Stimulated activated memory B cell treated with anti-CD40 and anti-IgM and Interleukin-4, amounts not matched to agents 10 μg/mL and 1 μg/mL and 100 μg/mL, for 72 hours (primary cell): ENCODE measurements at regions not wholly inside any gene's neighbourhood (a gene's known extent, or its start where the extent isn't known, plus 50 kb on each side); places are given as distances from the start of the nearest gene placed in this dataset.
"Not testable (repeated sequence)": the region's sequence is repeated elsewhere in the genome, so short reads cannot be mapped to it uniquely, and the experiment has no call there.

ENCODE experiments used
- ATAC-seq: fragments of 150-1000 bp; cut with Tn5 transposase; 2 replicates; pipeline ENCODE4 v1.10.0; 2021
- H3K27ac Mint-ChIP-seq: one replicate; pipeline ENCODE4 v1.8.0; 2022; ENCODE audit warnings: mild to moderate bottlenecking, mixed read lengths
- H3K27me3 Mint-ChIP-seq: one replicate; pipeline ENCODE4 v1.8.0; 2022; ENCODE audit warnings: mixed read lengths
- H3K36me3 Mint-ChIP-seq: one replicate; pipeline ENCODE4 v1.8.0; 2022; ENCODE audit warnings: mixed read lengths
- H3K4me1 Mint-ChIP-seq: one replicate; pipeline ENCODE4 v1.8.0; 2022; ENCODE audit warnings: mixed read lengths
- H3K4me3 Mint-ChIP-seq: one replicate; pipeline ENCODE4 v1.8.0; 2022; ENCODE audit warnings: mild to moderate bottlenecking, moderate library complexity, mixed read lengths
- H3K9me3 Mint-ChIP-seq: one replicate; pipeline ENCODE4 v1.8.0; 2022; ENCODE audit warnings: mixed read lengths

DNA sequence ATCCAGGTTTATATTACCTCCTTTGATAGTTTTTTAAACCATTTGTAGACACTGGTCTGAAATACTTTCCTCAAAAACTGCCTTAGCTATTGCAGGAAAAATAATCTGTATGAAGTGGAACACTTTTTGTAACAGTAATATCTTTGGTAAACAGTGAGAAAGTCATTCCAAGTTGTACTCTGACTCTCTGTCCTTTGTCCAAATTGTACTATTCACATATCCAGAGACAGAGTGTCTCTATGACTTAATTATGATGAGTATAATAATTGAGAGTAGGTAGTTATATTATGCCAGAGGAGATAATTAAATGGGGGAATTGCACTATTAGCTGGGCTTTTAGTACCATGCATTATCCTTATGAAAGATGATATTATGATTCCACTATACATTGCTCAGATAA lies 112.6 kb upstream of the LCORL start:
- Mint-ChIP-seq H3K4me1 (no peaks in the 10 kb centered on the region), H3K27me3 (no peaks in the 10 kb centered on the region), H3K36me3 (no peaks in the 10 kb centered on the region), H3K9me3 (no peaks in the 10 kb centered on the region), H3K4me3 (no peak overlapping the region), H3K27ac (no peak overlapping the region)
- ATAC-seq, result no peak

DNA sequence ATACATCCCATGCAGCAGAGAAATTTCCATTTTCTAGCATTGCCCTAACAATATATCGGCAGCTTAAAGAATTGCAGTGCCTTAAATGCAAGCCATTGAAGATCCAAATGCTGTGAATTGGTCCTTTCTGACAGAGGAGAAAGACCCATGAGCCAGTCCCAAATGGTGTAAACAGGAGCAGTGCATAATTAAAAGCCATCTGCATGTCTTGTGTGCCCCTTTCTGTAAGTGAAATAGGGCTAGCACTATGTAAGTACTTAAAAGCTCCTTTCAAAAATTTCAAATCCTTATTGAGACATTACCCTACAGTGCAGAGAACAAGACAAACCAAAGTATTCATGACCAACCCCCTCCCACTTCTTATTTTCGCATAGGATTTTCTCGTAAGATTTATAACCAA lies 108.7 kb upstream of the LCORL start:
- ATAC-seq, result no peak
- Mint-ChIP-seq H3K27me3 (no peaks in the 10 kb centered on the region), H3K27ac (no peak overlapping the region), H3K36me3 (no peaks in the 10 kb centered on the region), H3K9me3 (no peaks in the 10 kb centered on the region), H3K4me1 (no peaks in the 10 kb centered on the region), H3K4me3 (no peak overlapping the region)

DNA sequence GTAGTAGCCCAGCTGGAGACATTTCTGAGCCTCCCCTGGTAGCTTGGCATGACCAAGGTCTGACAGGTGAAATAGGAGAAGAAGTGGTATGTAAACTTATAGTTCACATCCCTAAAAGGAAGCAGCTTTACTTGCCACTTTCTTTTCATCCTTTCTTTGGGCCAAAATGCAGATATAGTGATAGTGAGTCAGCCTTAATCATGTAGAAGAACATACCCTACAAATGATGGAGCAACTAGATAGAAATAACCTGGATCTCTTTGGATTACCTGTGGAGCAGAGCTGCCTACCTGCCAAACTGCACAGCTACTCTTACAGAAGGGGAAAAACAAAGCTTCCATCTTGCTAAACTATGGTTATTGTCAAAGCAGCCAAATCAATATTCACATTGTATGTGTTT lies 106.7 kb upstream of the LCORL start:
- no peak overlapping the region for H3K27ac Mint-ChIP-seq
- no peak overlapping the region for H3K4me3 Mint-ChIP-seq
- ATAC-seq, result no peak
- H3K9me3 Mint-ChIP-seq, result no peaks in the 10 kb centered on the region
- H3K36me3 Mint-ChIP-seq, result no peaks in the 10 kb centered on the region
- no peaks in the 10 kb centered on the region for H3K4me1 Mint-ChIP-seq
- no peaks in the 10 kb centered on the region for H3K27me3 Mint-ChIP-seq

DNA sequence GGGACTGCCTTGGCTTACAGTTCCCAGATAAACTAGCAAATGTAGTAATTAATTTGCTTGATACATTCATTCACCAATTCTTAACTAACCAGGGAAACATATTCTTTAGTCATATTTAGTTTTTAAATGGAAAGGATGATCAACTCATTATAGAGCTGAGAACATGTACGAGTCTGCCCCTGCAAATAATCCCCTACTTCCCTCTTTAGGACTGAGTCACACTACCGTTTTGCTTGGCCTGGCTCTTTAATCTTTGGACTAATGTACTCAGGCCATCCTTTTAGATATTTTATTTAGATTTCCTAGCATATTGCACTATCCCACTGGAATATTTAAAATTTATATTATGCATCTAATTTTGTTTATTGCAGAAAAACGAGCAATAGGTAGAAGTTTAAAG lies 105.5 kb upstream of the LCORL start:
- H3K4me3 Mint-ChIP-seq, result no peak overlapping the region
- no peaks in the 10 kb centered on the region for H3K36me3 Mint-ChIP-seq
- no peaks in the 10 kb centered on the region for H3K9me3 Mint-ChIP-seq
- no peaks in the 10 kb centered on the region for H3K27me3 Mint-ChIP-seq
- no peak for ATAC-seq
- H3K27ac Mint-ChIP-seq, result no peak overlapping the region
- no peaks in the 10 kb centered on the region for H3K4me1 Mint-ChIP-seq

DNA sequence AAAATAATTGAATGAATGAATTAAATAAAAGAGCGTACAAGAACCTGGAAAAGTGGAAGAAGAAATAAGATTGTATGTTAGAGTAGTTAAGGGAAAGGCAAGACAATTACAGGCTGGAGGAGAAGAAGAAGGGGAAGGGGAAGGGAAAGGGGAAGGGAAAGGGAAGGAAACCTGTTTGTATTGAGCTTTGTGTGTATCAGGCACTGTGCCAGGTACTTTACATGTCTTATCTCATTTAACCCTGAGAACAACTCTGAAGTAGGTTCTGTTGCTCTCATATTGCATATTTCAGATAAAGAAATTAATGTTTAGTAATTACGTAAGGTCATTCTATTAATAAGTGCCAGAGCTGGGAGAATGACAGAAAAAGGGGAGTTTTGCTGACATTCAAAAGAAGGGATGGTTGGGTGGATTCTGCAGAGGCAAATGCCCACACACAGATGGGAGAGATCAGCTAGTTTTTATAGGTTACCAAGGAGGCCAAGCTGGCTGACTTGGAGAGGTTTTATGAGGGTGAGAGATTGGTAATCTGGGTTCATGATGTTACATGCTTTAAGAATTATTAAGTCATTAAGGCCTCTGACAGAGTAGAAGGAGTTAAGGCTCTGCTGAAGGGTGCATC lies 92.3 kb upstream of the LCORL start:
- ATAC-seq, result no peak
- H3K27ac Mint-ChIP-seq, result no peak overlapping the region
- H3K4me3 Mint-ChIP-seq, result no peak overlapping the region
- H3K36me3 Mint-ChIP-seq, result no peaks in the 10 kb centered on the region
- no peaks in the 10 kb centered on the region for H3K4me1 Mint-ChIP-seq
- H3K27me3 Mint-ChIP-seq, result peaks cover 19% of the 10 kb centered on the region
- no peaks in the 10 kb centered on the region for H3K9me3 Mint-ChIP-seq

DNA sequence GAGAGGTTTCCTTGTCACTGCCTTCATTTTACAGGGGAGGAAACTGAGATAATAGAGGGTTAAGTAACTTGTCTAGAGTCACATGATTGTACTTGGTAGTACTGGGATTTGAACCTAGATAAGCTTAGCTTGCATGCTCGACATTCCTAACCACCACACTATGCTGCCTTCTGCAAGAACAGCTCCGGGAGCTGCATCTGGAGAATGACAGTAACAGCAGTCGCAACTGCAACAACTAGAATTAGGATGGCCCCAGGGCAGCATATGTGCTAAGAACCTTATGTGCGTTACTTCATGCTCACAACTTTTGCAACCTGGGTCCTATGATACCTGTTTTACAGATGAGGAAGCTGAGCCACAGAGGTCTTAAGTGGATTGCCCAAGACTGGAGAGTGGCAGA lies 89.5 kb upstream of the LCORL start:
- H3K27me3 Mint-ChIP-seq, result peaks cover 13% of the 10 kb centered on the region
- no peak overlapping the region for H3K27ac Mint-ChIP-seq
- no peaks in the 10 kb centered on the region for H3K36me3 Mint-ChIP-seq
- no peak for ATAC-seq
- H3K4me1 Mint-ChIP-seq, result no peaks in the 10 kb centered on the region
- H3K4me3 Mint-ChIP-seq, result no peak overlapping the region
- no peaks in the 10 kb centered on the region for H3K9me3 Mint-ChIP-seq

DNA sequence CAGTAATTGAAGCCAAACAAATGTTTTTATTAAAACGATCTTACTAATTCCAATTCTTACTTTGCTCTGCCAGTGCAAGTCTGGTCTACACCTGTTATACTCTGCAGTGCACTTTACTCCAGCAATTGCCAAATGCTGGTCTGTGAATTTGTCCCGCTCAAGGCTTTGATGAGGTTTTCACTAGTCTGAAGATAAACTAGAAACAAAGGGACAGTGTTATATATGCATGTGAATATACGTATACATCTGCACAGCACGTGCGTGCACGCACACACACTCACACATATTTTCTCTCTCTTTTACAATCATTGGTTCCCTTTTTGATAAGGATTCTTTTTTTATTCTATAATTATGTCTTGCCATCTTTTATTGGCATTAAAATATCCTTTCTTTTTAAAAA lies 88.5 kb upstream of the LCORL start:
- Mint-ChIP-seq H3K4me1 (no peaks in the 10 kb centered on the region), H3K4me3 (no peak overlapping the region), H3K27ac (no peak overlapping the region), H3K36me3 (no peaks in the 10 kb centered on the region), H3K9me3 (no peaks in the 10 kb centered on the region), H3K27me3 (peaks cover 13% of the 10 kb centered on the region)
- no peak for ATAC-seq

DNA sequence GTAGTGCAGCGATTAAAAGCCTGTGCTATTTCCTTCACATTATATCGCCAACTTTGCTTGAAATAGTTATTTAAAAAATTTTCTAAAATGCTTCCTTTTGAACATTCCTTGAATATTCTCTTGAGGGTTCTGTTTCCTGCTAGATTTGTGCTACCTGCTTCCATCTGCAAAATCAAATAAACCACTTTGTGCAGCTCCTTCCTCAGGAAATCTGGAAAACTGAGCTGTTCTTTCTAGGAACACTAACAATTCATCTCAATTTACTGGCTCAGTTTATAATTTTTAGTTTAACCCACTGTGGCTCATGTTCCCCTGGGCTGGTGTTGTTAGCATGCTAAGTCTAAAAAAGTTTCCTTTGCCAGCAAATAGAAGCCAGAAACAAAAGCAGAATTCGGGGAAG lies 88.1 kb upstream of the LCORL start:
- H3K4me1 Mint-ChIP-seq, result no peaks in the 10 kb centered on the region
- H3K9me3 Mint-ChIP-seq, result no peaks in the 10 kb centered on the region
- H3K27me3 Mint-ChIP-seq, result peaks cover 13% of the 10 kb centered on the region
- no peak overlapping the region for H3K4me3 Mint-ChIP-seq
- no peak for ATAC-seq
- H3K36me3 Mint-ChIP-seq, result no peaks in the 10 kb centered on the region
- no peak overlapping the region for H3K27ac Mint-ChIP-seq

DNA sequence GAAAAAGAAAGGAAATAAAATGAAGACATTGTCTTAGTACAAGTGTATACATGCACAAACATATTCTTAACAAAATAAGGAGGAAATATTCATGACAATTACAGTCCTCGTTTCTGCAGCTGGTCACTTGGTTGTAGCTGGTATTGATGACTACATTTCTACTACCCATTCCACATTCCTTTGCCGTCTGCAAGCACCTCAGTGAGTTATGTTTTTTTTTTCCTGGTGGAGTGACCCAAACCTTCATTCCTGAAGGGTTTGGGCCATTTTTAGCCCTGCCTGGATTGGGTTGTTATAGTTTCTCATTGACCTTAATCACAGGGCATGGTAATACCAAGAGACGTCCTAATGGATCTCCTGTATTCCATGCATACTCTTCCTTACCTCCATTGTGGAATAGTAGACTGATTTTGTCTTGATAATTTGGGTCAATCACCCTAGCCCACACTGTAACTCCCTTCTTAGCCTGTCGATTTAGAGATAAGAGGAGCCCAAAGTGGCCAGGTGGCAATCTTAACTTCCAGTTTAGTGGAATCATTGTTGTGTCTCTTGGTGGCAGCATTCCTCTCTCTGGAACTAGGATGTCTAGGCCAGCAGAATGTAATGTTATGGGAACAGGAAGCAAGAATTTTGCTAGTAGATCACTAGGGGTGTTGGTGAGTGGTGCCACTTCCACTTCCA lies 86.4 kb upstream of the LCORL start:
- H3K4me1 Mint-ChIP-seq, H3K9me3 Mint-ChIP-seq, H3K36me3 Mint-ChIP-seq, ATAC-seq, H3K27ac Mint-ChIP-seq, H3K27me3 Mint-ChIP-seq, H3K4me3 Mint-ChIP-seq: not testable (repeated sequence)

DNA sequence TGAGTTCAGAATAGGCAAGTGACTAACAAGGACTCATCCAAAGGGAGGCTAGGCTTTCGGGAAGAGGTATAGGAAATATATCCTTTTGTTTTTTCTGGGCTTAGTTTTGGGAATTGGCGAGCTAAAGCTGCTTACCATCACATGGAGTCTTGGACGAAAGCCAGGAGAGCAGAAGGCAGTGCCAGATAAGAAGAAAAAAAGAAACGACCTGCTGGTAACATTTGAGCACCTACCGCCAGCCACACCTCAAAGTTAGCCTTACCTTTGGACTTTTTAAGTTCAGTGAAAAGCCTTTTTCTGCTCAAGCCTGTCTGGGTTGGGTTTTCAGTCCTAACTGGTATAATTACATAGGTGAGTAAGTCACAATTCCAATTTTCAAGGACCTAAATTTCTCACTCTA lies 85.1 kb upstream of the LCORL start:
- ATAC-seq, result no peak
- Mint-ChIP-seq H3K27me3 (no peaks in the 10 kb centered on the region), H3K4me1 (no peaks in the 10 kb centered on the region)

DNA sequence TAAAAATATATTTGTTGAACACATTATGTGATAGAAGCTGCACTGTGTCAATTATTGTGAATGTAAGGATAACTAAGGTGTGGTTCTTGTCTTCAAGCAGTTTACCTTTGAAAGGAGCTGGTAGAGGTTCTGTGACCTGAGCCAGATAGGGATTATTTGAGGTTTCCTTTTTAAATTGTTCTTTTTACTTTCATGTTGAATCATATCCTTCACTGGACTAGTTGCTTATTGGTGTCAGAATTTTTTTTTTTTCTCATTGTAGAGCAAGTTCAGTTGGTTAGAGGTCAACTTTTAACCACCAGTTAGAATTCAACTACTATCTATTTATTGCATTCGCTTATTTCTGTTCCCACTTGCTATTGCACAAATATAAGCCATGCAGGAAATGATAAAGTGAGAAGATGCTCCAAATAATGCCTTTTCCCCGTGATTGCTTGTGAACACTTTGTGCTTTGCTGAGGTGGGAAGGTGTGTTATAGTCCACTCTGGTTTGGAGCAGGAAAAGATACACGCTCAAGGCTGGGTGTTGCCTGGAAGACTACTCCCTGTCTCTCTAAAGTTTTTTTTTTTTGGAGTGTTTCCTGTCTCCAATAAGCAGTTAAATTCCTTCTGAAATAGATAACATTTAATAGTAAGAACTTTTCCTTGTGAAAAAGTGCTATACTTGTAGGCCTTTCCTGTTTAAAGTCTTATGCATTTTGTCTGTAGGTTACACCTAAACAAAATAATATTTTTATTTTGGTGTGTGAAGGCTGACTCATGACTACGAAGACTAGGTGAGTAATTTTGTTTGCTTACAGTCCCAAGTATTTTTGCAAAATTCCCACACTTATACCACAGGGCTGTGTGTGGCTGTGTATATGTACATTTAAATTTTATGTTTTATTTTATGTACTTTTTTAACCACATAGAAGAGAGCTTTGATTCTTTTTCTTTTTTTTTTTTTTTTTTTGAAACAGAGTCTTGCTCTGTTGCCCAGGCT lies 83.8 kb upstream of the LCORL start:
- H3K27me3 Mint-ChIP-seq, result no peaks in the 10 kb centered on the region
- ATAC-seq, result no peak
- H3K9me3 Mint-ChIP-seq, result no peaks in the 10 kb centered on the region
- no peak overlapping the region for H3K27ac Mint-ChIP-seq
- H3K4me3 Mint-ChIP-seq, result no peak overlapping the region
- H3K4me1 Mint-ChIP-seq, result peaks cover 8% of the 10 kb centered on the region
- H3K36me3 Mint-ChIP-seq, result no peaks in the 10 kb centered on the region

More for the DNA sequence above, 85.1 kb upstream of the LCORL start:
- Mint-ChIP-seq H3K4me3 (no peak overlapping the region), H3K27ac (no peak overlapping the region), H3K9me3 (no peaks in the 10 kb centered on the region), H3K36me3 (no peaks in the 10 kb centered on the region)

DNA sequence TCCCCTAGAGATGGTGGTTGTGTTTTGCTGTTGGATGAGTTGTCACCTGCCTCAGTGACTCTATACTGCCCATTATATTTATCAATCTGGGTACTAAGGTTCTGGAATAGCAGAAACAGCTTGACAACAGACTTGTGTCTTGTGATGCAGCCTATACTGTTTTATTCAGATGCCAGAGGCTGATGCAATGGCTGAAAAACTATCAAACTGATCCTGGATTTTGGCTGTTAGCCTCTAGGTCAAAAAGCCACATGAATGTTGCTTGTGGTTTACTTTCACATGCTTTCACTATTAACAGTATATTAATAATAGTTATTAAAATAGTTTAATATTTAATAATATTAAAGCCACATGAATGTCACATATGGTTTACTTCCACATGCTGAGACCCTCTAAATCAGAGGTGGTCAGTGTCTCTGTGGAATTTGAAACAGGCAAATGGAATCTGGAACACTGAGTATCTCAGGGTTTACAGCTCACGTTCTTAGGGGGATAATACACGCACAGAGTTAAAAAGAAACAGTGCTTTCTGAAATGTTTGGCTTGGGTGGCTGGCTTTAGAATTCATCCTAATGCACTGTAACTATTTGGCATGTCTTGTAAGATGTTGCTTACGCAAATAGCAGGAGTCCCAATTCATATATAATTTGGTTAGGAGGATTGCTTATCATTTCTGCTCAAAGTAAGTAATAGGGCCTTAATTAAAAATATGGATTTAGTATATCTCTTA lies 82.5 kb upstream of the LCORL start:
- Mint-ChIP-seq H3K4me3 (no peak overlapping the region), H3K36me3 (no peaks in the 10 kb centered on the region), H3K27me3 (no peaks in the 10 kb centered on the region), H3K9me3 (no peaks in the 10 kb centered on the region), H3K27ac (no peak overlapping the region), H3K4me1 (peaks cover 8% of the 10 kb centered on the region)
- ATAC-seq, result no peak

DNA sequence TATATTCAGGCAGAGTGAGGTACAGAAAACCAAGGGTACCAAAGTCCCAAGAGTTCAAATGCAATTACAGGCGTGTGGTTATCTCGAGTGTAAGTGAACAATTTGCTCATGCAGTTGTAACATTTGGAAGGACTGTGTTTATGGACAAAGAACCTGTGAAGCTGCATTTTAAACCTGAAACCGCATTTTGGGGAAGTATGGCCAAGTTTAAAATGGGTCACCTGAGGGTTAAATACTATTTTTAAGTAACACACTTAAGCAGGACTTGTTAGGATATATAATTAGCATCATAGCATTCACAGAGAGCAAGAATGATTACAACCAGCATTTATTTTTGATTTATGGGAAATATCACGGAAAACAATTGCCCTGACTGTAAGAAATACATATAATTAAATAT lies 79.1 kb upstream of the LCORL start:
- Mint-ChIP-seq H3K4me1 (peaks cover 8% of the 10 kb centered on the region), H3K9me3 (no peaks in the 10 kb centered on the region), H3K27me3 (no peaks in the 10 kb centered on the region), H3K4me3 (no peak overlapping the region), H3K27ac (no peak overlapping the region), H3K36me3 (no peaks in the 10 kb centered on the region)
- ATAC-seq, result no peak

DNA sequence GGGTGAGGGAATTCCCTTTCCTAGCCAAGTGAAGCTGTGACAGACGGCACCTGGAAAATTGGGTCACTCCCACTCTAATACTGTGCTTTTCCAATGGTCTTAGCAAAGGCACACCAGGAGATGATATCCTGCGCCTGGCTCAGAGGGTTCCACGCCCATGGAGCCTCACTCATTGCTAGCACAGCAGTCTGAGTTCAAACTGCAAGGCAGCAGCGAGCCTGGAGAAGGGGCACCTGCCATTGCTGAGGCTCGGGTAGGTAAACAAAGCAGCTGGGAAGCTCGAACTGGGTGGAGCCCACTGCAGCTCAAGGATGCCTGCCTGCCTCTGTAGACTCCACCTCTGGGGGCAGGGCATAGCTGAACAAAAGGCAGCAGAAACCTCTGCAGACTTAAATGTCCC lies 68.9 kb upstream of the LCORL start:
- H3K27me3 Mint-ChIP-seq, result peaks cover 46% of the 10 kb centered on the region
- not testable (repeated sequence) for ATAC-seq, H3K9me3 Mint-ChIP-seq

DNA sequence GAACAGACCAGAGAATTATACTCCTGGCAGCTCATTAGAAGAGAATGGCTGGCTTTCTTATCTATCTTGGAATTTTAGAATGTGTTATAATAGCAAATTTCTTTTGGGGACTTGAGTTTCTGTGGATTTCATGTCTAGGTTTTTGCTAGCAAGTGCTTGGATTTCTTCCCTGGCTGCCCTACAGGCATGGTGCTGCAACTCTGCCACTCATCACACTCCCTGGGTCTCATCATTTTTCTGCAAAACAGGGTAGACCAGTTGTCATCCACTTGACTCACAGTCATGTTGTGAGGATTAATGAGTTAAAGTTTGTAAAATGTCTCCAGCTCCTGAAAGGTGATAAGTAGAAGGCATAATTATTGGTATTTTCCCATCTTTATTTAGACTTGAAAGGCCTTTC lies 60.7 kb upstream of the LCORL start:
- Mint-ChIP-seq H3K4me1 (no peaks in the 10 kb centered on the region), H3K27ac (no peak overlapping the region), H3K4me3 (no peak overlapping the region), H3K27me3 (peaks cover 46% of the 10 kb centered on the region), H3K9me3 (no peaks in the 10 kb centered on the region), H3K36me3 (no peaks in the 10 kb centered on the region)
- no peak for ATAC-seq

More for the DNA sequence above, 68.9 kb upstream of the LCORL start:
- not testable (repeated sequence) for H3K27ac Mint-ChIP-seq, H3K36me3 Mint-ChIP-seq, H3K4me1 Mint-ChIP-seq, H3K4me3 Mint-ChIP-seq
